ENCODE measurements at regions not wholly inside any gene's neighbourhood (a gene's known extent, or its start where the extent isn't known, plus 50 kb on each side); places are given as distances from the start of the nearest gene placed in this dataset.
A peak's percentile ranks its signal among the peaks of the same experiment; 100 is the strongest.

GRCh38 chr4:180560896-180561295 lies 1682.3 kb upstream of the TENM3 start:
- Histone ChIP-seq H3K79me1 (ENCODE audit: low read depth in 1 of 2, low read length in 2 of 2) (no peaks in the 10 kb centered on the region), H2AK5ac (ENCODE audit: low read depth, low read length) (no peak overlapping the region), H3K23ac (ENCODE audit: low read depth, low read length) (no peak overlapping the region), H4K8ac (ENCODE audit: low read depth in 2 of 2, low read length in 2 of 2) (no peak overlapping the region), H3K9ac (ENCODE audit: low read depth, low read length) (no peak overlapping the region), H3K18ac (ENCODE audit: low read depth, low read length) (no peak overlapping the region), H3K4me1 (ENCODE audit: control insufficient read depth, insufficient read depth, low read length) (no peaks in the 10 kb centered on the region), H2BK5ac (ENCODE audit: low read depth, low read length, poor library complexity, severe bottlenecking) (no peak overlapping the region), H3K36me3 (ENCODE audit: control insufficient read depth, insufficient read depth, low read length) (no peaks in the 10 kb centered on the region), H4K5ac (ENCODE audit: low read depth, low read length) (no peak overlapping the region), H3K4ac (ENCODE audit: low read depth, low read length) (no peak overlapping the region), H3K9me1 (ENCODE audit: insufficient read depth, low read length) (no peaks in the 10 kb centered on the region), H4K91ac (ENCODE audit: insufficient read depth, low read depth, low read length) (no peak overlapping the region), H4K20me1 (ENCODE audit: insufficient read depth, low read length) (no peaks in the 10 kb centered on the region), H2BK20ac (ENCODE audit: low read depth, low read length) (no peak overlapping the region), H3K56ac (ENCODE audit: extremely low read depth, insufficient read depth, low read length) (no peak overlapping the region), H2BK120ac (ENCODE audit: low read depth, low read length) (no peak overlapping the region), H2AFZ (replicated peaks; ENCODE audit: low read length, poor library complexity) (no peak overlapping the region), H2AK9ac (replicated peaks; ENCODE audit: low read depth, low read length, poor library complexity) (no peak overlapping the region), H3K9me3 (ENCODE audit: control insufficient read depth, insufficient read depth, low read length) (peaks cover 2% of the 10 kb centered on the region), H3K4me3 (ENCODE audit: insufficient read depth, low read depth, low read length) (no peak overlapping the region), H3K27me3 (ENCODE audit: control insufficient read depth, insufficient read depth, low read length) (no peaks in the 10 kb centered on the region), H3K4me2 (ENCODE audit: low read depth, low read length) (no peak overlapping the region), H2BK15ac (ENCODE audit: low read depth, low read length) (no peak overlapping the region), H3K14ac (replicated peaks; ENCODE audit: low read depth, low read length) (no peak overlapping the region), H3K27ac (ENCODE audit: insufficient read depth, low read length) (no peak overlapping the region)
- BruUV-seq (replicated peaks), result no TSS peak
- DNase-seq (peak; percentile 60), ATAC-seq (ENCODE audit: low read depth) (no peak; the same call in 1 of the 2 replicates)
- dilution Hi-C loops (cut with HindIII; ENCODE audit: low sequenced_read_pairs, unreplicated experiment), result no loop called here
- ChIA-PET POLR2A (ENCODE audit: unreplicated experiment) (no interaction called here), CTCF (no interaction called here)
- intact Hi-C loops (cut with micrococcal nuclease), result no loop called here
- no peak for TF ChIP-seq ELK1 (IDR thresholded peaks at IDR 0.05; ENCODE audit: borderline replicate concordance, low read depth, low read length)
- 0 out of 2 replicates have a peak, but pooled peaks have one; percentile 16 for TF ChIP-seq CEBPB (IDR thresholded peaks at IDR 0.05; ENCODE audit: low read depth, low read length)
- whole genome bisulfite sequencing, 2 experiments (ENCODE audit: extremely low coverage in 2 of 2, insufficient read length in 1 of 2), result no CpG with 5 or more reads among the region's 2 CpGs
- in situ Hi-C loops (cut with MboI; ENCODE audit: low sequenced_read_pairs), result no loop called here

Data from IMR-90 (cell line).